Central memory CD8-positive, alpha-beta T cell (primary cell): ENCODE measurements at regions not wholly inside any gene's neighbourhood (a gene's known extent, or its start where the extent isn't known, plus 50 kb on each side); places are given as distances from the start of the nearest gene placed in this dataset.

ENCODE experiments used
- ATAC-seq: fragments of 150-1000 bp; cut with Tn5 transposase; replicated peaks from 2 replicates; pipeline ENCODE4 v1.10.0; 2022; ENCODE audit warnings: mild to moderate bottlenecking, moderate FRiP score, moderate number of reproducible peaks; ENCODE audit not compliant: poor library complexity, severe bottlenecking; ENCODE audit errors: extremely low read depth
- DNase-seq, 2 donors: peaks; one replicate each; pipeline ENCODE4 v3.0.0; 2021; ENCODE audit warnings: low spot score in 2 of 2
- H3K27ac Mint-ChIP-seq: one replicate; pipeline ENCODE4 v1.8.0; 2022; ENCODE audit warnings: low read depth, mild to moderate bottlenecking, moderate library complexity, mixed read lengths
- H3K27me3 Mint-ChIP-seq: one replicate; pipeline ENCODE4 v1.8.0; 2022; ENCODE audit warnings: mixed read lengths
- H3K36me3 Mint-ChIP-seq: one replicate; pipeline ENCODE4 v1.8.0; 2022; ENCODE audit warnings: mild to moderate bottlenecking, moderate library complexity, mixed read lengths; ENCODE audit not compliant: insufficient read depth
- H3K4me1 Mint-ChIP-seq: one replicate; pipeline ENCODE4 v1.8.0; 2022; ENCODE audit warnings: mixed read lengths
- H3K4me3 Mint-ChIP-seq: one replicate; pipeline ENCODE4 v1.8.0; 2022; ENCODE audit warnings: mild to moderate bottlenecking, moderate library complexity, mixed read lengths
- H3K9me3 Mint-ChIP-seq: one replicate; pipeline ENCODE4 v1.8.0; 2022; ENCODE audit warnings: mixed read lengths

DNA sequence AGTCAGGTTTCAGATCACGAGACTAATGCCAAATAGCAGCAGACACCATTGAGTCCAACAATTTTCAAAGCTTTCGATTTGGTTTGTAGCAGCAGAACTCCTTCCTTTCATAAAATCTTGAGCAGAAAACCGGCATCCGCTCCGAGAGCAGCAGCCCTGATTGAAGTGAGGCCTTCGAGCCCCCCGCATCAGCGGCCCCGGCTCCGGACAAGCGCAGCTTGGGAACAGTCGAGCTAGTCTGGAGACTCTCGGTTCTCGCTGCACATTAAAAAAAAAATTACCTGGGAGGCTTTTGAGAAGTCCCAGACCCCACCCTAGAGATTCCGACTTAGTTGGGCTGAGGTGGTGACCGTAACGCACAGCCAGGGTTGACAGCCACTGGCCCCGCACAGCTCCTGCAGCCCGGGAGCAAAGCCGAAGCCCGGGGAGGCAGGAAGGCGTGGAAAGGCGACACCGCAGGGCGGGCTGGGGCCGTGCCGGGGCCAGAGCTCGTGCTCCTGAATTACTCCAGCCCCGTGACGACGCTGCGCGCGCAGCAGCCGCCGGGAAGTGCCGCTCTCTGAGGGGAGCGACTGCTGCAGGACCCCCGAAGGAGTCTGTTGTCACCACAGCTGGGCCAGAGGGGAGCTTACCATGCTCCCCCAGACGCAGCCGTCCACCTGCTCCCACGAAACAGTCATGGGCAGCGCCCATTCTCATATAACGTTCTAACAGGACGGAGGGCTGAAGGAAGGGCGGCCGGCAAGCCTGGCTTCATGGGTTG lies 57.8 kb downstream of the SPATA19 start:
- H3K27ac Mint-ChIP-seq: no peak overlapping the region
- no peak overlapping the region for H3K4me3 Mint-ChIP-seq
- peaks cover 84% of the 10 kb centered on the region for H3K27me3 Mint-ChIP-seq
- H3K36me3 Mint-ChIP-seq: no peaks in the 10 kb centered on the region
- DNase-seq (no peak), ATAC-seq (no peak)
- no peaks in the 10 kb centered on the region for H3K9me3 Mint-ChIP-seq
- H3K4me1 Mint-ChIP-seq: no peaks in the 10 kb centered on the region

DNA sequence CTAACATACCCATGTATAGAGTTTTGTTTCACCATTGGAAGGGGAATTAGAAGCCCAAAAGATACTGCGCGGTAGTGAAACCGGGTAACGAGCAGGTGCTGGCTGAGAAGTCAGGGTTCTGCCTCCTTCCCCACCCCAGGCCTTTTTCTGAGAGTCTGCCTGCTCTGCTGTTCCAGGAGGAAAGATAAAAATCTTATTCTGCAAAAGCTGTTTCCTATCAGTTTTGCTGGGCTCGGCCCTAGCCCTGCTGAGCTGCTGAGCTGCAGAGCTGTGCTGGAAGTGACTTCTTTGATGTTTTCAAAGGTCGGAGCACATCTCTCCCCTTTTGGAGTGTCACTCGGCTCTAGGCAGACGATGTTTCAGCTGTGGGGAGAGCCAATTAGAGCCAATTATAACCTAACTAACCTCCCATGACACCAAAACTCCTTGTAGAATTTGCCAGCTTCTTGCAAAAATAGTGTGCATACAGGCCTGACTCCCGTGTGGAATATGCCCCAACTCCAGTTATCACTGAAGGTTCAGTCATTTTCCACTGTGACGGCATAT lies 59.4 kb downstream of the SPATA19 start:
- Mint-ChIP-seq H3K4me3 (no peak overlapping the region), H3K27ac (no peak overlapping the region), H3K9me3 (no peaks in the 10 kb centered on the region), H3K4me1 (no peaks in the 10 kb centered on the region), H3K27me3 (peaks cover 78% of the 10 kb centered on the region), H3K36me3 (no peaks in the 10 kb centered on the region)
- no peak for ATAC-seq
- DNase-seq: no peak

DNA sequence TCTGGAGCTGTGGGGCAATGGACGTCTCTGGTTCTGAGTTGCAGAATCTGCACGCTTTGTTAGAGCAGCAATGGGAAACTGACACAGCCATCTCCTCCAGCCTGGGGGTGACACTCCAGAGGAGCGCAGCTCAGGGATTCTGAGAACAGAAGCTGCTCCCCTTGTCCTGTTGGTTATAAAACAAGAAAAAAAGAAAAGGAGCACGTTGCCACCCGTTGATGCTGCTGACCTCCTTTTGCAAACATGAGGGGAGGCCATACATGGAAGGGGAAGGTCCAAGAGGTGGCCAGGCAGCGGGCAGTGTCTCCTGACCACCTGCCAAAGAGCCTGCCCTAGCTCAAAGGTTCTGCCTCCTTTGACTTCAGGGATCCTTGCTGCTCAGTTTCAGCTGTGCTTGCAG lies 61.0 kb downstream of the SPATA19 start:
- ATAC-seq (no peak), DNase-seq (no peak)
- no peaks in the 10 kb centered on the region for H3K9me3 Mint-ChIP-seq
- H3K27ac Mint-ChIP-seq: no peak overlapping the region
- H3K36me3 Mint-ChIP-seq: no peaks in the 10 kb centered on the region
- H3K4me3 Mint-ChIP-seq: no peak overlapping the region
- H3K4me1 Mint-ChIP-seq: no peaks in the 10 kb centered on the region
- H3K27me3 Mint-ChIP-seq: peaks cover 71% of the 10 kb centered on the region

DNA sequence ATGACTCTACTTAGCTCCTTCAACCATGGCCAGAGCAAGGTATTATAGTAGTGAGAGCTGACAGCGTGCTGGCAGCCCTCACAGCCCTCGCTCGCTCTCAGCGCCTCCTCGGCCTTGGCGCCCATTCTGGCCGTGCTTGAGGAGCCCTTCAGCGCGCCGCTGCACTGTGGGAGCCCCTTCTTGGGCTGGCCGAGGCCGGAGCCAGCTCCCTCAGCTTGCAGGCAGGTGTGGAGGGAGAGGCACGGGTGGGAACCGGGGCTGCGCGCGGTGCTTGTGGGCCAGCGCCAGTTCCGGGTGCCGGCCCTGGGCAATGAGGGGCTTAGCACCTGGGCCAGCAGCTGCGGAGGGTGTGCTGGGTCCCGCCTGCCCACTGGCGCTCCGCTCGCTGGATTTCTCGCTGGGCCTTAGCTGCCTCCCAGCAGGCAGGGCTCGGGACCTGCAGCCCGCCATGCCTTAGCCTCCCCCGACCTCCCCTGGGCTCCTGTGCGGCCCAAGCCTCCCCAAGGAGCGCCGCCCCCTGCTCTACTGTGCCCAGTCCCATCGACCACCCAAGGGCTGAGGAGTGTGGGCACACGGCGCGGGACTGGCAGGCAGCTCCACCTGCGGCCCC lies 63.1 kb downstream of the SPATA19 start:
- Mint-ChIP-seq H3K36me3 (no peaks in the 10 kb centered on the region), H3K27ac (no peak overlapping the region), H3K9me3 (no peaks in the 10 kb centered on the region), H3K4me1 (no peaks in the 10 kb centered on the region), H3K27me3 (peaks cover 53% of the 10 kb centered on the region), H3K4me3 (no peak overlapping the region)
- DNase-seq: no peak
- ATAC-seq: no peak

DNA sequence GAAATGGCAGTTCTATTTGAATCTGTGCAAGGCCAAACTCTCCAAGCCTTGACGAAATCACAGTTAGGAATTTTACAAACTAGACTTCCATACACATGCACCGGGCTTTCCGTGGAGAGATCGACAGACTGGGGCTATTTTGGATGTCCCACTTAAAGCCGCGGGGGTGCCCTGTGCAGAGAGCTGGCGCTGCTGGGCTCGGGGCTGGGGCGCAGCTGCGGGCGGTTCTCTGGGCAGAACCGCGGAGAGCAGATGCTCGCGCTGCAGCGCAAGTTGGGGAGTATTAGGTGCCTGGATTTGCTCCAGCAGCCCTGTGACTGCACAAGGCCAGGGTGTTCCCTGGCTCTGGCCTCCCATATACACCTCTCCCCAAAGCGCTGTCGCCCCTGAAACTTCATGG lies 67.2 kb downstream of the SPATA19 start:
- DNase-seq (no peak), ATAC-seq (no peak)
- Mint-ChIP-seq H3K4me3 (no peak overlapping the region), H3K27ac (no peak overlapping the region), H3K4me1 (no peaks in the 10 kb centered on the region), H3K9me3 (peaks cover 15% of the 10 kb centered on the region), H3K27me3 (peaks cover 24% of the 10 kb centered on the region), H3K36me3 (no peaks in the 10 kb centered on the region)

DNA sequence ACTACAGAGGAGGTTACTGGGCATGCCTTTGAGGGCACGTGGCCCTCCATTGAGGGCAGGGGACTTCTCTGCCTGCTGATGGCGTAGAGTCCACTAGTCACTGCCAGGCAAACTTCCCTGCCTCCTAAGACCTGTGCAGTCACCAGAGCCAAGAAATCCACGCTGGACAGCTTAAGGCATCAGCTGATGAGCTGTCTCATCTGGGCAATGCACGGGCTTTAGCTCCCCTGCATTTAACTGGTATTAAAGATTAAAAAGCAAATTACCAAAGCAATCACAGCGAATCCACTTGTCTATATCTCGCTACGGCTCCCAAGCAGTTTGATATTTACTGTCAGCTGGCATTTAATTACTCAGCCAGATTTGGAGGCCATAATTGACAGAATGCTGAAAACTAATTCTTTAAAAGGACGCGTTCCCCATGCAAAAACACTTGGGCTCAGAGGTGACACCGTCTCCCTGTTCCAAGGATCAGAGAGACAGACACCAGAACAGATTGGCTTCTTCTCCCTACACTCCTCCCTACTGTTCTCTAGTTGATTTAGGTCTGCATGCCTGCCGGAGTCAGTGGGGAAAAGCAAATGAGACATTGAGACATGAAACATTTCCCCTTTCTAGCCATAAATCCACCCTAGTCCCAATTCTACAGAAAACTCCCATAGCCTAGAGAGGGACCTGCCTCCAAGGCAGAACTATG lies 68.5 kb downstream of the SPATA19 start:
- H3K4me1 Mint-ChIP-seq: no peaks in the 10 kb centered on the region
- peaks cover 17% of the 10 kb centered on the region for H3K9me3 Mint-ChIP-seq
- H3K27me3 Mint-ChIP-seq: peaks cover 18% of the 10 kb centered on the region
- no peak overlapping the region for H3K4me3 Mint-ChIP-seq
- DNase-seq (no peak), ATAC-seq (no peak)
- H3K36me3 Mint-ChIP-seq: no peaks in the 10 kb centered on the region
- no peak overlapping the region for H3K27ac Mint-ChIP-seq

DNA sequence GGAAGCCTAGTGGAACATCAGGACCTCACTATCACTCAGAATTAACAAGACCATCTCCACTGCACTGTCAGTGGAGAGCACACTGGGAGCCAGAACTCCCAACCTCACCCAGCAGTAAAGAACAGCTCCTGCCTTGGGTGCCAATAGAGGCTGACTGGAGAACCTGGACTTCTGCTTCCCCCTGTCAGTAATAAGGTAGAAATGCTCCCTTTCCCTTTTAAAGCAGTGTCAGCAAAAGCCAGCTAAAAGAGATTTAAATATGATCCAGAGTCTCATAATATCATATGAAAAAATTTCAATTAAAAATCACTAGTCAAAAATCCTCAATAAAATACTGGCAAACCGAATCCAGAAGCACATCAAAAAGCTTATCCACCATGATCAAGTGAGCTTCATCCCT lies 82.8 kb downstream of the SPATA19 start:
- Mint-ChIP-seq H3K27ac (no peak overlapping the region), H3K4me3 (no peak overlapping the region), H3K27me3 (no peaks in the 10 kb centered on the region), H3K36me3 (no peaks in the 10 kb centered on the region), H3K4me1 (no peaks in the 10 kb centered on the region), H3K9me3 (peaks cover 8% of the 10 kb centered on the region)
- no peak for DNase-seq
- no peak for ATAC-seq

DNA sequence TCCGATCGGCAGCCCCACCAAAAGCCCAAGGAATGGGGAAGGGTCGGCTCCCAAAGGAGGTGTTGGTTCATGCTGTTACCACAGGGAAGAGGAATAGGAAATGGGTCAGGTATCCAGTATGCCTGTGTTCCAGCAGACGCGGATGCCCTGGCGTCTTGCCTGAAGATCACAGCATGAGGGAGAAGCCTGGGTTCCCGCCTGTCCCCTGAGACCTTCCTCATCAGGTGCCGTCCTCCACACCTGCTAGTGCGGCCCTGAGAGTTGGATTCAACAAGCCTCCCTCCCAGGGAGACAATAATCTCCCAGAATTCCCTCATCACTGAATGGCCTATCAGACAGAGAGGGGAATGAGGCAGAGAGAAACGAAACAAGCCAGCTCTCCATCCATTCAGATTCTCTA lies 92.2 kb downstream of the SPATA19 start:
- Mint-ChIP-seq H3K27ac (no peak overlapping the region), H3K4me3 (no peak overlapping the region), H3K36me3 (no peaks in the 10 kb centered on the region), H3K27me3 (peaks cover 13% of the 10 kb centered on the region), H3K9me3 (peaks cover 2% of the 10 kb centered on the region), H3K4me1 (no peaks in the 10 kb centered on the region)
- DNase-seq: no peak
- ATAC-seq: no peak

DNA sequence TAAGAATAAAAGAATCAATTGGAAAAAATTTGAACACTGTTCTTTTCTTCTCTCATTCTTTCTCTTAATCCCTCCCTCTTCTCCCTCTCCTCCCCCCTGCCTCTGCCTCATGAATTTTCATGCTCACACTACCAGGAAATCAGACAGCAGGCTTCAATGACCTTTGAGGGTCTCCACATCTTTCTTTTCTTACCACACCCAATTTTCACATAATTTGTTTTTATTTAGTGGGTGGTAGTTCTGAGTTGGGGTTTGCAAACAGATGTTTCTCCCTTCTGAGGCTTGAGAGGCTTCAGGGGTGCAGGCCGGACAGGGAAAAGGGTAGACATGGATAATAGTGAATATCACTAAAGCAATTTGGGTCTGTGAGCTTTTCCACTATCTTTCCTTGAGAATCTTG lies 95.5 kb downstream of the SPATA19 start:
- peaks cover 13% of the 10 kb centered on the region for H3K27me3 Mint-ChIP-seq
- no peak overlapping the region for H3K4me3 Mint-ChIP-seq
- no peaks in the 10 kb centered on the region for H3K36me3 Mint-ChIP-seq
- DNase-seq: no peak
- ATAC-seq: no peak
- H3K9me3 Mint-ChIP-seq: no peaks in the 10 kb centered on the region
- H3K4me1 Mint-ChIP-seq: no peaks in the 10 kb centered on the region
- H3K27ac Mint-ChIP-seq: no peak overlapping the region

DNA sequence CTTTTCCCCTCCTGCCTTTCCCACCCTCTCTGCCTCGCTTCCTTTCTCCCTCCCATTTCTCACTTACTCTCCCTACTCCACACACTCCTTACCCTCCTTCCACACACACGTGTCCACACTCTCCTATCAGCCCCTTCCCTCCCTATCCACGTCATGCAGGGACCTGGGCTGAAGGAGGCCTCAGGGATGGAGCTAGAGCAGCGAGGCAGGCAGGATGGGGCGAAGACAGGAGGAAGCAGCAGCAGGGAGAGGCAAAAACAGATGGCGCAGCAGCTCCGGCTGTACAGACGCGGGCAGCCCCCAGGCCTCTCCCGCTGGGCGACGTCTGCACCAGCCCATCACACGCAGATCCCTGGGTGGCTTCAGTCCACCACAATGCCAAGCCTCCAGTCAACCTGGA lies 97.9 kb downstream of the SPATA19 start:
- H3K4me3 Mint-ChIP-seq: no peak overlapping the region
- no peaks in the 10 kb centered on the region for H3K9me3 Mint-ChIP-seq
- H3K36me3 Mint-ChIP-seq: no peaks in the 10 kb centered on the region
- peaks cover 10% of the 10 kb centered on the region for H3K27me3 Mint-ChIP-seq
- no peaks in the 10 kb centered on the region for H3K4me1 Mint-ChIP-seq
- H3K27ac Mint-ChIP-seq: no peak overlapping the region
- no peak for ATAC-seq
- DNase-seq: no peak

DNA sequence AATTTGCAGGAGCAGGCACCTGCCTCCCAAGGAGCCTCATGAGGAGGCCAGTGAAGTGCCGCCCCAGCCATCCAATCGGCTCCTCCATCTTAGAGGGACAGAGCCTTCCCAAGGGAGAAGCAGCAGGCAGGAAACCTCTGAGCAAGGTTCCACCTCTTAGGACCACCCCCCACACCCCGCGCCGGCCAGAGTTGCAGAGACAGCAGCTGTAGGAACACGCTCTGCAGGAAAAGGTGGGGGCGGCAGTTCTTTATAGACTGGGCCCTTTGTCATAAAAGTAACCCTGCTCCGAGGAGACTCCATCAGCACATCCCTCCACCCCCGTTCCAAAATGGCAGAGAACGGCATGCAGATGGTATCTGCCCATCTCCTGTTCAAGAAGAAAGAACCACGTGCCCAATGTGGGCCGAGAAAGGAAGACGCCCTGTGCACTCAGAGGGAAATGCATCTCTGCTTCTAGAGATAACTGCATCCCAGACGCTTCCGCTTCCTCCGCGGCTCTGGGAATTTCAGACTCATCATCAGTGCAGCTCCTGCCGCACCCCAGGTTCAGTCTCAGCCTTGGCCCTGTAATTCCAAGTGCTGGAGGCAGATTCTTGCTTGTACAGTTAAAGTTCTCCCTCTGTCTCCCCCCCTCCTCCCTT lies 98.5 kb downstream of the SPATA19 start:
- no peak for ATAC-seq
- Mint-ChIP-seq H3K27me3 (peaks cover 10% of the 10 kb centered on the region), H3K4me3 (no peak overlapping the region), H3K4me1 (no peaks in the 10 kb centered on the region), H3K36me3 (no peaks in the 10 kb centered on the region), H3K27ac (no peak overlapping the region), H3K9me3 (no peaks in the 10 kb centered on the region)
- no peak for DNase-seq

DNA sequence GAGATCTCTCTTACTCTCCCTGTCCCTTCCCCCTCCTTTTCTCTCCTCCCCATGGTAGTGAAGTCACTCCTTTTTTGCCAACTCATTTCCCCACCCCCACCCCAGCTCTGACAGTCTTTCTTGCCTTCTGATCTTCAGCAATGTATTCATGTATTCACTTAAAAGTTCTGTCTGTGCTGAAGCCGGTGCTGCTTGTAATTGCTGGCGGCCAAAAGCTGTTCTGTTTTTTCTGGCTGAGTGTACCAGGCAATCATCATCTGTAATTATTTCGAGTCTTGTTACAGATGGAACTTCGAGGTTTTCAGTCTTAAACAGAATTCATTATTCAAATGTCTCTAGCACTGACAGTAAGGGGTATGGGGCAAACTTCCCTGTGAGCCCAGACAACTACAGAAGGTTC lies 99.5 kb downstream of the SPATA19 start:
- H3K4me3 Mint-ChIP-seq: no peak overlapping the region
- no peaks in the 10 kb centered on the region for H3K36me3 Mint-ChIP-seq
- no peaks in the 10 kb centered on the region for H3K4me1 Mint-ChIP-seq
- DNase-seq: no peak
- ATAC-seq: no peak
- no peaks in the 10 kb centered on the region for H3K9me3 Mint-ChIP-seq
- H3K27ac Mint-ChIP-seq: no peak overlapping the region
- H3K27me3 Mint-ChIP-seq: peaks cover 10% of the 10 kb centered on the region
